Activated CD4-positive, alpha-beta T cell treated with anti-CD3 and anti-CD28 coated beads, Interleukin-2, amount 50 U/mL, for 1 hour (primary cell): ENCODE measurements at regions not wholly inside any gene's neighbourhood (a gene's known extent, or its start where the extent isn't known, plus 50 kb on each side); places are given as distances from the start of the nearest gene placed in this dataset.
"Not testable (repeated sequence)": the region's sequence is repeated elsewhere in the genome, so short reads cannot be mapped to it uniquely, and the experiment has no call there.

Experiments used
- DNase-seq: peaks from one replicate; pipeline ENCODE4 v3.0.0-alpha.2; 2020

- DNase-seq, result no peak
Observed at GRCh38 chr6:135555550-135555949, 58.0 kb upstream of the AHI1 start.

GRCh38 chr6:135557582-135557981 is 60.0 kb upstream of the AHI1 start:
- DNase-seq, result no peak

DNA sequence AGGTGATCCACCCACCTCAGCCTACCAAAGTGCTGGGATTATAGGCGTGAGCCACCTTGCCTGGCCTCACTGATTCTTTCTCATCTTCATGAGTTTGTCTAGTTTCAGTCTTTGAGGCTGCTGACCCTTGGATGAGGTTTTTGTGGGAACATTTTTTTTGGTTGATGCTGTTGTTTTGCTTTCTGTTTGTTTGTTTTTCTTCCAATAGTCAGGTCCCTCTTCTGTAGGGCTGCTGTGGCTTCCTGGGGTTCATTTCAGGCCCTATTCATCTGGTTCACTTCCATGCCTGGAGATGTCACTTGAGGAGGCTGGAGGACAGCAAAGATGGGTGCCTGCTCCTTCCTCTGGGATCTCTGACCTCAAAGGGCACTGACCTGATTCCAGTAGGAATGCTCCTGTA is 68.1 kb upstream of the AHI1 start:
- not testable (repeated sequence) for DNase-seq

GRCh38 chr6:135566311-135567068 is 69.0 kb upstream of the AHI1 start:
- no peak for DNase-seq

DNA sequence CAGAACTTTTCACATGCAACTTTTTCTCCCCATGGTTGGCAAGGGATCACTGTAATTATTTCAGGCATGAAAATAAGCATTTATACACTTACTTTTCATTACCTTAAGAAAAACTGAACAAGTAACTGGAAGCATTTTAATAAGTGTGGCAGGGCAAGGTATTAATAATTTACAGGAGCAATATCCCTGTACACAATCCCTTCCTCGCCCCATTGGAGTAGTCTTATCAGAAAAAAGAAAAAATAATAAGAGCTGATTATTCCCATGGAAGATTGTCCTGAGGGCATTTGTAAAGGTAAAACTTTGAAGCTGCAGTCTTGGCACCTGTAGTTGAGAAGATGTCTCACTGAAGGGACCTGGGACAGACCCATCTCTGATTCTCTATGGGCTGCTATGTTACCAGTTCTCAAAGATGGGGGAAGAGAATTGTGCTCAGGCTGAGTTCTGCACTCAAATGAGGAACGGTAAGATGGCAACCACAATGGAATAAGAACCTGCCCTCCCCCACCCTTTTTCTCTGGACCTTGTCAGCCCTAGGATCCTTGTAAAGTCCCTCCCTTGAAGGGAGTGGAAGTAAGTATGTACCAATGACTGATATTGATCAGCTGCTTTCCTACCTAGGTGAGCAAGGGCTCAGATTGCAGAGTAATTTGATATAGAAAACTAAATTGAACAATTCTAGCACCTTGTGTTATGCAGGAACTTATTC is 70.0 kb upstream of the AHI1 start:
- no peak for DNase-seq

GRCh38 chr6:135568379-135568778 is 70.8 kb upstream of the AHI1 start:
- peak; percentile 6 for DNase-seq

- no peak for DNase-seq
Observed at GRCh38 chr6:135572051-135572450, 74.5 kb upstream of the AHI1 start.

DNA sequence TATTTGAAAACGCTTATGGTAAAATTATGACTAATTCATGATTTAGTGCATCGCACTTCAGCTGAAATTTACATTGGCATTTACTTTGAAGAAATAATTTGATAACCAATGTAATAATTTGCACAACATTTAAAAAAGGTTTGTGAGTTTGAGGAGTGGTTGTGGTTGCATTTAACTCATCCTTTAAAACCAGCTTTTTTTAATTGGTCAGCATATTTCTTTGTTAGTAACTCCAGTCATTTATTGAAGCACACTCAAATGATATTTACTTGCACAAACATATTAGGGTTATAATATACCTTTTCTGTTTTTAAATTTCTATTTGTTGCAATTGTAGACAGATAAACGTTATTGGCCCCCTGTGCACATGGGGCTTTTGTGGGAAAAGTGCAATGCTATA is 78.1 kb upstream of the AHI1 start:
- DNase-seq, result no peak

DNA sequence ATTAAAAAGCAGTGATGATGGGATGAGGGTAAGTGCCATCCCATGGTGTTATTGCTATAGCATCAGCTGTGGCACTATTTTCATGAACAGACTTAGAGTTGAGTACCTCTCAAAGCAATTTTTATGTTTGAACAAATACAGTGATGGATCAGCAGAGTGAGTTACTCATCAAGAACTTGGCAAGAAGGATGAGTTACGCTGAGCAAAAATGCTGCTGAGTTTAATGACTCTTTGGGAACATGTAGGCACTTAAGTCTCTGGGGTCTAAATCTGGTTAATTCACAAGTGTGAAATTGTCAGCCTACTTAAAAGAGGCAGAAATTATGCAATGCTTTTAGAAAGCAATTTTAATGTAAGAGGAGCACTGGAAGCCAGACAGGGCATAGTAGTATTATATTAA is 78.5 kb upstream of the AHI1 start:
- DNase-seq, result no peak

DNA sequence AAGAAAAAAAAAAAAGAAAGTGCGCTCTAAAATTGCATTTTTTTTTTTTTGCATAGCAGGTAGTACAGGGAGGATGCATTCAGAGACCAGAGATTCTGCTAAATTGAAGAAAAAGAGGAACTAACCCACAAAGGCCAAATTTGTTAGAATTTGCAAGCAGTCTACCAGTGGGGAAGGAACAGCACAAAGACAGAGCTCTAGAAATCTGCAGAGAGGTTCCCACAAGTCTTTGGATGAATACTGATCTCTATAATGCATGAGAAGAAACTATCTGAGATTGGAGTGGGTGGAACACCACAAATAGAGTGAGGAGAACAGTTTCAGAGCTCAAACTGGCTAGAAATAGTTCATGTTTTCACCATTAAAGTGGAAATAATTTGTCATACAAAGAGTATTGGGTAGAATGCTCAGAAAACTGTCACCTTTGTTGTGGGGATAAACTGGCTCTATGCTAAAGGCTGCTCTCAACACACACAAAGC is 79.6 kb upstream of the AHI1 start:
- DNase-seq, result no peak

GRCh38 chr6:135578976-135579375 is 81.4 kb upstream of the AHI1 start:
- DNase-seq, result no peak

- DNase-seq, result no peak
Observed at GRCh38 chr6:135581211-135581610, 83.7 kb upstream of the AHI1 start.

DNA sequence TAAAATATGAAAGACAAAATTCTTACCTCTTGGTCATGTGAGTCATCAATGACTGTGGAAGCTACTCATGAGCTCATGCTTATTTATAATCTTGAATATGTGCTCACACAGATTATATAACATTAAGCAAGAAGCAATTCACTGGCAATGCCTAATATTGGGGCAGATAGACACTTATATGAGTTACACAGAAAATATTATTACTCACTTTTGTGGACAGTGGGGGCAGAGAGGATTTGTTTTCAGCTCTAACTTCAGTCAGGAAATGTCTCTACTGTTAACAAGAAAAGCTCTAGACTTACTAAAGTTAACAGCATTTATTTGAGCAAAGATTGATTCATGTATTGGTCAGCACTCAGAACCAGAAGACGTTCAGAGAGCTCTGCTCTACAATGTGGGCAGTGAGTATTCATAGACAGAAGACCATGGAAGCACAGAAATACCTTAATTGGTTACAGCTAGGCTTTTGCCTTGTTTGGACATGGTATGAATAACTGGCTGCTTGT is 85.8 kb upstream of the AHI1 start:
- no peak for DNase-seq

DNA sequence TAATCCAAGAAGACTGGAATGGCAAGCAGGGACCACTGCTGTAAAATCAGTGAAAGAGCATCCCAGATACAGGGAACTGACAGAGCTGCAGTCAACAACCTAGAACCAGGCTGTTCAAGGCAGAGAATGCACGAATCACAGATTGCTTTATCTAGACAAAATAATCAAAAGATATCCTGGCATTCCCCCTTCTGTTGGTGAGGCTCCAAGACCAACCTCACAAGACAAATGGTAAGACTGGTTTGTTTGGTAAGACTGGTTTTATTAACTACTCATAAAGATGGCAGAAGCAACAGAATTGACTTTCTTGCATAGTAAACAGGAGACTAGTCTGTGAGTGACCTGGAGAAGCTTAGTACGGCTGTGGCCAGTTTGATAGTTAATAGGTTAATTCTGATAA is 88.8 kb upstream of the AHI1 start:
- DNase-seq, result no peak

DNA sequence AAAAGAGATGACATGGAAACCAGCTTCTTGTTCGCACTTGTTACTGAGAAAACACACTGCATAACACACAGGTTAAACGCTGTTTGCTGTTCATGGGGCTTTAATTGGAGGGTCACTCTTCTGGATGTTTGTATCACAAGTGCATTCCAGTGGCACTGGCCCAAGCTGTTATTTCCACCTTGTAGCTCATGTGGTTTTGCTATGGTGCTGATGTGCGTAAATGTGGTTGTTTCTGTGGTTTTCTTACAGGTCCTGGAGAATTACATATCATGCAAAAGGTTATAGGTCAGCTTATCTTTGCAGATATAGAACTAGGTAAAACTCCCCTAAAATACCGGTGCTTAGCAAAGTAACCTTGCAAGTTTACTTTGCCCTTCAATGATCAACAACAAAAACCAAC is 89.3 kb upstream of the AHI1 start:
- DNase-seq, result no peak

DNA sequence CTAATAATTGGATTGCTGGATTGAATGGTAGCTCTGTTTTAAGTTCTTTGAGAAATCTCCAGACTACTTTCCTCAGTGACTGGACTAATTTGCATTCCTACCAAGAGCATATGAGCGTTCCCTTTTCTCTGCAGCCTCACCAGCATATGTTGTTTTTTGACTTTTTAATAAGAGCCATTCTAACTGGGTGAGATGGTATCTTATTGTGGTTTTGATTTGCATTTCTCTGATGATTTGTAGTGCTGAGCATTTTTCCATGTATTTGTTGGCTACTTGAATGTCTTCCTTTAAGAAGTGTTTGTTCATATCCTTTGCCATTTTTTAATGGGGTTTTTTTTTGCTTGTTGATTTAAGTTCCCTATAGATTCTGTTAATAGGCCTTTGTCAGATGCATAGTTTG is 94.7 kb upstream of the AHI1 start:
- no peak for DNase-seq

DNA sequence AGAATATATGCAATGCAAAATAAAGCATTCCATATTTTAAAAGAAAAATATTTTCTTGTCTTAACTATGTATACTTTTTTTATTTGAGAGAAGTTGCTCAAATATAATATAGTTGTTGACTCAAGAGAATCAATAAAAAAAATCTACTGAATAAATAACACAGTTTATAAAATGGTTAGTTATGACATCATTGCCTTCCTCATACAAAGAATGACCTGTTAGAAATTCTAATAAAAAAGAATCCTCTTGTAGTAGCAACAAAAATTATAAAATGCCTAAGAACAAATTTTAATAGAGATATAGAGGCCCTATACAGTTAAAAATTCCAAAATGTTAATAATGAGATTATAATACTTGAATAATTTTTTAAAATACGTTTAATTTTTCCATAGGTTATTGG is 96.5 kb upstream of the AHI1 start:
- no peak for DNase-seq

DNA sequence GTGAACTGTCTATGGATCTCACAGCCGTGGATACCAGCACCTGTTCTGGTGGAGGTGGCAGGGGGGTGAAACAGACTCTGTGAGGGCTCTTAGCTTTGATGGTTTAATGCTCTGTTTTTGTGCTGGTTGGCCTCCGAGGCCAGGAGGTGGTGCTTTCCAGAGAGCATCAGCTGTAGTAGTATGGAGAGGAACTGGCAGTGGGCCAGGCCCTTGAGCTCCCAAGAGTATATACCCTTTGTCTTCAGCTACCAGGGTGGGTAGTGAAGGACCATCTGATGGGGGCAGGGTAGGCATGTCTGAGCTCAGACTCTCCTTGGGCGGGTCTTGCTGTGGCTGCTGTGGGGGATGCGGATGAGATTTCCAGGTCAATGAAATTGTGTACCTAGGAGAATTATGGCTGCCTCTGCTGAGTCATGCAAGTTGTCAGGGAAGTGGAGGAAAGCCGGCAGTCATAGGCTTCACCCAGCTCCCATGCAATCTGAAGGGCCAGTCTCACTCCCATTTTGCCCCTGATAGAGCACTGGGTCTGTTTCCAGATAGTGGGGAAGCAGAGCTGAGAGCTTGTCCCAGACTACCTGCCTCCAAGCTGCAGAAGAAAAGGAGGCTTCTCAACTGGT is 102.7 kb upstream of the AHI1 start:
- DNase-seq, result no peak

- DNase-seq, result no peak
Observed at GRCh38 chr6:135600931-135601330, 103.4 kb upstream of the AHI1 start.

DNA sequence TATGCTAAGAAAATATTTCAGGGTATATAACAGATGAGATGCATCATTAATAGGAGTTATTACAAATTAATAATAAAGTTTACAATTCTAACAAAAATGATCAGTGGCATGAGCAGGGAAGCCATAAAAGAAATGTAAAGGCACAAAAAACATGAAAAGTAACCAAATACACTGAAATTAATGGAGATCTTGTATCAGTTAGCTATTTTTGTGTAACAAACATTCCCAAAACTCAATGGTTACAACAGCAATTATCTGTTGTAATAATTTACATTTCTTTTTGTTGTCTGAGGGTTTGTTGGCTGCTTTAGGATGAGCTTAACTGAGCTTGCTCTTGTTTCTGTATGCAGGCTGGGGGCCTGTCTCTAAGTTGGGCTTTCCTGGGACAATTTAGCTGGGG is 104.3 kb upstream of the AHI1 start:
- no peak for DNase-seq

GRCh38 chr6:135603249-135603648 is 105.7 kb upstream of the AHI1 start:
- DNase-seq, result no peak

DNA sequence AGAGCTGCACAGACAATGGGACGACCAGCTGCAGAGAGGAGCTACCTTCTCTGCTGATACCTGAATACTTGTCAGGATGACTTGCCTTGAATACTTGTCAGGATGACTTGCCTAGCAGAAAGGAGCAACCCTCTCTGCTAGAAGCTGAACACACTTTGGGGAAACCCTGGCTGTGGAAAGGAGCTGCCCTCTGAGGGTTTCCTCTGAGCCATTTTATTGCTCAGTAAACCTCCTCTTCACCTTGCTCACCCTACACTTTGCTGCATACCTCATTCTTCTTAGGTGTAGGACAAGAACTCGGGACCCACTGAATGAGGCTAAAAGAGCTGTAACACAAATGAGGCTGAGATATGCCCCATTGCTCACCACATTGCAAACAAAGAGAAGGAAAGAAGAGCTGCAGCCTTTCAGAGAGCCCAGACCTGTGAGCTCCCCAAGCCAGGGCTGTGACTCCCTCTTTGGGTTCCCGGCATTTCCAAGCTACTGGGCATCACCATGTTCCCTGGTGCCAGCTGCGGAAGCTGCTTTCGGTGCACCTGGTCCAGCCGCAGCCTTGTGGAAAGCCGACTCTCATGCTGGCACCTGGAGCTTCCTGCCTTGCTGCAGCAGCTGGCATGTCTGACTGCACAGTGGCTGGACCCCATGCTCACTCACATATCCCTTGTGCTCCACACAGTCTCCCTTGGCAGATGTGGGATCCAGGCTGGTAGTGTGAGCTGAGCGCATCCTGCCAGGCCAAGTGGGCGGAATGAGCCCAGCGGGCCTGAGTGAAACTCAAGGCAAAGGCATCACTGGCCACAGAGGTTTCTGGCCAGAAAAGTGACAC is 106.7 kb upstream of the AHI1 start:
- DNase-seq, result no peak

DNA sequence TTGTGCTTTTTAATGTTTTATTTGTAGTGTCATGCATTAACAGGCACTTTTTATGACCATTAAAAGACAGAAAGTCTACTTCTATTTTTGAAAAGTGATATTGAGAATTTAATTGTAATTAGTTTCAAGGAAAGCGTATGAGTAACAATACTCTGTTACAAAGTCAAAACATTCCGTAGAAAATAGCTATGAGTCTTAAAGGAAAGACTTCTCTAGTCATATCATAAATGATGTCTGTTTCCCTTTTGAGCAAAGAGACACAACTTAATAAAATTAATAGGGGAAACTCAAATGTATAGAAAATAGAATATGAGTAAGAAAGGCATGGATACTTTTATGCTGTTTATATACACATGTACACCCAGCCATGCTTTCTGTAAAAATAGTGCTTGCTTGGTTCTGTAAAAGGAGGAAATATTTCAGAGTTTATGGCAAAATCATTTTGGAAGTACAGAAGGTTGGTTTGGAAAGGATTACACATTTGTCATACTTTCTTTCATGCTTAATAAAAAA is 107.8 kb upstream of the AHI1 start:
- DNase-seq, result no peak
